Neural crest cell (in vitro differentiated cells): ENCODE measurements at regions not wholly inside any gene's neighbourhood (a gene's known extent, or its start where the extent isn't known, plus 50 kb on each side); places are given as distances from the start of the nearest gene placed in this dataset.

Experiments
- DNase-seq: peaks from one replicate; pipeline ENCODE4 v3.0.0; 2021; ENCODE audit warnings: low read depth, mixed read lengths, low spot score
- H3K27ac Mint-ChIP-seq: one replicate; pipeline ENCODE4 v1.8.0; 2021; ENCODE audit warnings: mild to moderate bottlenecking, mixed read lengths; ENCODE audit not compliant: unreplicated experiment
- H3K27me3 Mint-ChIP-seq: 2 replicates; pipeline ENCODE4 v1.8.0; 2021; ENCODE audit warnings: low read depth, mild to moderate bottlenecking, mixed read lengths
- H3K36me3 Mint-ChIP-seq: 2 replicates; pipeline ENCODE4 v1.8.0; 2021; ENCODE audit warnings: low read depth, mild to moderate bottlenecking, mixed read lengths
- H3K4me1 Mint-ChIP-seq: 2 replicates; pipeline ENCODE4 v1.8.0; 2021; ENCODE audit warnings: mixed read lengths
- H3K4me3 Mint-ChIP-seq: one replicate; pipeline ENCODE4 v1.8.0; 2021; ENCODE audit warnings: mild to moderate bottlenecking, mixed read lengths
- H3K9me3 Mint-ChIP-seq: 2 replicates; pipeline ENCODE4 v1.8.0; 2021; ENCODE audit warnings: mixed read lengths
- TF ChIP-seq, protein P1 (sequence below): fragments of 200-600 bp; sonication (generic); conservative IDR thresholded peaks from 2 replicates; pipeline ENCODE4 v1.5.0; 2021; ENCODE audit warnings: antibody characterized with exemption, mild to moderate bottlenecking

DNA sequence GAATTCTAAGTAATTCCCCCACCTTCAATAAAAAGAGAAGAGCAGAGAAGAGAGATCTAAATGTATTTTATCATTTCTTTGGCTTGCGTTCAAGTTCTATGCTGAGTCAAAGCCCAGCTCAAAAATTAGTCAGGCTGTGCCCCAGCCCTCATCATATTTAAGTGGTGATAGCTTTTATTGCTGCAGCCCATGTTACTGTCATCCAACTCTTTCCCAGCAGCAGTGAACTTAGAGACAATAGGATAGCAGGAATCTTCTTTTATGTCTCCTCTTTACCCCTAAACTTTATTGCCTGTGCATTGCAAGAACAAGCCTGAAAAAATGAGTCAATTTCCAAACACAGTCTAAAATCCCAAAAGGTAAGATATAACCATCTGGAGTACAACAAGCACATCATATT lies 1599.3 kb upstream of the PIK3C3 start:
- H3K9me3 Mint-ChIP-seq: no peaks in the 10 kb centered on the region
- no peak for DNase-seq
- no peak overlapping the region for H3K27ac Mint-ChIP-seq
- TF ChIP-seq, protein P1, sequence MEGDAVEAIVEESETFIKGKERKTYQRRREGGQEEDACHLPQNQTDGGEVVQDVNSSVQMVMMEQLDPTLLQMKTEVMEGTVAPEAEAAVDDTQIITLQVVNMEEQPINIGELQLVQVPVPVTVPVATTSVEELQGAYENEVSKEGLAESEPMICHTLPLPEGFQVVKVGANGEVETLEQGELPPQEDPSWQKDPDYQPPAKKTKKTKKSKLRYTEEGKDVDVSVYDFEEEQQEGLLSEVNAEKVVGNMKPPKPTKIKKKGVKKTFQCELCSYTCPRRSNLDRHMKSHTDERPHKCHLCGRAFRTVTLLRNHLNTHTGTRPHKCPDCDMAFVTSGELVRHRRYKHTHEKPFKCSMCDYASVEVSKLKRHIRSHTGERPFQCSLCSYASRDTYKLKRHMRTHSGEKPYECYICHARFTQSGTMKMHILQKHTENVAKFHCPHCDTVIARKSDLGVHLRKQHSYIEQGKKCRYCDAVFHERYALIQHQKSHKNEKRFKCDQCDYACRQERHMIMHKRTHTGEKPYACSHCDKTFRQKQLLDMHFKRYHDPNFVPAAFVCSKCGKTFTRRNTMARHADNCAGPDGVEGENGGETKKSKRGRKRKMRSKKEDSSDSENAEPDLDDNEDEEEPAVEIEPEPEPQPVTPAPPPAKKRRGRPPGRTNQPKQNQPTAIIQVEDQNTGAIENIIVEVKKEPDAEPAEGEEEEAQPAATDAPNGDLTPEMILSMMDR: no peak
- H3K4me1 Mint-ChIP-seq: no peaks in the 10 kb centered on the region
- no peaks in the 10 kb centered on the region for H3K36me3 Mint-ChIP-seq
- H3K27me3 Mint-ChIP-seq: peaks cover 2% of the 10 kb centered on the region
- H3K4me3 Mint-ChIP-seq: no peak overlapping the region

DNA sequence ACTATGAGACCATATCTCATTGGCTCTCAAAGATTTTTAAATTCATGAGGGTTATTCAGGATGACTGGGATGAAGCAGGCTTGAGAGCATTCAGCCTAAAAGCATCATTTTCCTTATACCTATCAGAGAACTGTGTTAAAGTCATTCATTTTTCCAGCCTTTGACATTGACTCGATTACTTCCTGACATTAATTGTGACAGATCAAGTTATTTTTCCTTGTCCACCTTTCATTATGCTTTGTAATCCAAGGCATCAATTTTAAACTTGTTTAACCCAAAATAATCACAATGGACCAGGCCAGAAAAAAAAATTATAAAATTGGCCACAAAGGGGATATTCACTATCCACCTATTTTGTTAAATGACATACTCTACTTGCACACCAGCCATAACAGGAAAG lies 1606.8 kb upstream of the PIK3C3 start:
- Mint-ChIP-seq H3K4me3 (no peak overlapping the region), H3K27me3 (no peaks in the 10 kb centered on the region), H3K36me3 (no peaks in the 10 kb centered on the region), H3K9me3 (no peaks in the 10 kb centered on the region), H3K27ac (no peak overlapping the region), H3K4me1 (no peaks in the 10 kb centered on the region)
- DNase-seq: no peak
- TF ChIP-seq, protein P1: no peak

DNA sequence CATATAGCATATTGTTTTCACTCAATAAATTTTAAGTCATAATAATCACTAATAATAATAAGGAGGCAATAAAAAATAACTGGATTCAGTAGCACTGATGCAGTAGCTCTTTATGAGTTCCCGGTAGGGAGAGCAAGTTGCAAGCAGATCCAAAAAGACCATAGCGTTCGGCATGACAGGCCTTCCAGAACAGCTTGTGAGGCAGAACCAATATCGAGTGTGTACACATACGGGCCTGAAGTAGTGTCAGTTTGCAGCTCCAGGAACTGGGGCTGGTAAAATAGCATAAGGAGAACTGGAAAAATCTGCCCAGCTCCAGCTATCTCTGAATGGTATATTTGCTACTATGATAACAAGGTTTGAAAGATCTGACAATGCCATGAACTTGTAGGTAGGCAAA lies 1607.8 kb upstream of the PIK3C3 start:
- no peak overlapping the region for H3K4me3 Mint-ChIP-seq
- no peak overlapping the region for H3K27ac Mint-ChIP-seq
- no peak for DNase-seq

DNA sequence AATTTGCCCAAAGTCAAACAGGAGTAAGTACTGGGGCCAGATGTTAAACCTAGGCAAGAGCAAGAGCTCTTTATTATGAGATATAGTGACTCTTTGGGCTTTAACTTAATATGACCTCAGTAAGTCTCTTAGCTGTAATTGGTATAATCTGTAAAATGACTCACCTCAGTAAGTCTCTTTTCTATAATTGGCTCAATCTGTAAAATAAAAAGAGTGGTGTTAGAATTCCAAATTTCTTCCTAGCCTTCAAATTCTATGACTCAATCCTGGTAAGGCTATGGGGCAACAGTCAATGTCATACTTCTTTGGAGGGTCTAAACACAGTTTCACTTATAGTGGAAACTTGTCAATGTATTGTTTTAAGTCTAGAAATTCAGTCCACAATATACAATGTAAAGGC lies 1608.9 kb upstream of the PIK3C3 start:
- Mint-ChIP-seq H3K4me1 (no peaks in the 10 kb centered on the region), H3K4me3 (no peak overlapping the region), H3K27ac (no peak overlapping the region), H3K9me3 (no peaks in the 10 kb centered on the region), H3K27me3 (no peaks in the 10 kb centered on the region), H3K36me3 (no peaks in the 10 kb centered on the region)
- TF ChIP-seq, protein P1: no peak
- no peak for DNase-seq

More for the DNA sequence above, 1607.8 kb upstream of the PIK3C3 start:
- no peaks in the 10 kb centered on the region for H3K4me1 Mint-ChIP-seq
- TF ChIP-seq, protein P1: no peak
- H3K9me3 Mint-ChIP-seq: no peaks in the 10 kb centered on the region
- H3K36me3 Mint-ChIP-seq: no peaks in the 10 kb centered on the region
- H3K27me3 Mint-ChIP-seq: no peaks in the 10 kb centered on the region

DNA sequence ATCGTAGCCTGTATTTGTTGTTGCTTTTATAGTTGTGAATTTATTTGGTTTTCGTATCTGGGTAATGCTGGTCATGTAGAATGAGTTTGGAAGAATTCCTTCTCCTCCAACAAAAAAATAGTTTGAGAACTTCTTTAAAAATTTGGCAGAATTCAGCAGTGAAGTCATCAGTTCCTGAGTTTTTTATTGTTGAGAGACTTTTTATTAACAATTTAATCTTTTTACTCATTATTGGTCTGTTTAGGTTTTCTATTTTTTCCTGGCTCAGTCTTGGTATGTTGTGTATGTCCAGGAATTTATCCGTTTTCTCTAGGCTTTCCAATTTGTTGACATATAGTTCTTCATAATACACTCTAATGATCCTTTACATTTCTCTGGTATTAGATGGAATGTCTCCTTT lies 1613.3 kb upstream of the PIK3C3 start:
- TF ChIP-seq, protein P1: no peak
- Mint-ChIP-seq H3K27me3 (no peaks in the 10 kb centered on the region), H3K9me3 (peaks cover 4% of the 10 kb centered on the region), H3K36me3 (no peaks in the 10 kb centered on the region), H3K27ac (no peak overlapping the region), H3K4me1 (no peaks in the 10 kb centered on the region), H3K4me3 (no peak overlapping the region)
- no peak for DNase-seq

DNA sequence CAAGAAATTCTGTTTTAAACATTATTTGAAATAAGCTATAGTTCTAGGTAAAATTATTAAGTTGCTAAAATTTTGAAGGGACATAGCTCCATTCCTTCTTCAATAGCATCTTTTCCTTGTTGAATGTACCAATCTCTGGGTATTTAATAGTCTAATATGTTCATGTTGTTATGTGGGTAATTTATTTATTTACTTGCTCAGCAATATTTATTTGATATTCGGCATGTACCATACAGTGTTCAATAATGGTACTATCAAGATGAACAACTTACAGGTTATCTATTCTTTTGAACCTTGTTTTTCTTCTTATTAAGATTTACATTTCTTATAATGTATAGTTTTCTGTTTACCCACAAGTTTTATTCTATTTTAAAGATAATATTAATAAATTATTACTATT lies 1616.8 kb upstream of the PIK3C3 start:
- Mint-ChIP-seq H3K27ac (no peak overlapping the region), H3K9me3 (peaks cover 9% of the 10 kb centered on the region), H3K36me3 (peaks cover 3% of the 10 kb centered on the region), H3K4me1 (no peaks in the 10 kb centered on the region), H3K27me3 (no peaks in the 10 kb centered on the region), H3K4me3 (no peak overlapping the region)
- DNase-seq: no peak
- TF ChIP-seq, protein P1: no peak
